ENCODE measurements at regions not wholly inside any gene's neighbourhood (a gene's known extent, or its start where the extent isn't known, plus 50 kb on each side); places are given as distances from the start of the nearest gene placed in this dataset.

DNA sequence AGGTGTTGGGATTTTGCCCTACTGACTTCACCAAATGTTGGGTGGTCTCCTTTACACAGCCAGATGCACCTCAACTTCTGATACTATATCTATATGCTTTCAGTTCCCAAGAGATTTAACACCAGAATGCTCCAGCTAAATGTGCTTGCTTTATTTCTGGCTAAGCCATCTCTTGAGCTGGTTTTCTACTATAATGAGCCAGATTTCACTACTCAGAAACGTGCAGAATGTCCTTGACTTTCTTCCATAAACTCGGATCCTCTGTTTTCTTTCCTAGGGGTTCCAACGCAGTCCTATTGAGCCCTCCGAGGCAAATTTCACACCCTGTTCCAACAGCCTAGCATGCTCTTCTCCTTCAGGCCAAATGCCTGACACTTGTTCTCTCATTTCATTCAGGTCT lies 200.3 kb downstream of the DPY19L2 start:
- no peak for TF ChIP-seq POLR2A (IDR thresholded peaks at IDR 0.05)
- TF ChIP-seq, protein P1, sequence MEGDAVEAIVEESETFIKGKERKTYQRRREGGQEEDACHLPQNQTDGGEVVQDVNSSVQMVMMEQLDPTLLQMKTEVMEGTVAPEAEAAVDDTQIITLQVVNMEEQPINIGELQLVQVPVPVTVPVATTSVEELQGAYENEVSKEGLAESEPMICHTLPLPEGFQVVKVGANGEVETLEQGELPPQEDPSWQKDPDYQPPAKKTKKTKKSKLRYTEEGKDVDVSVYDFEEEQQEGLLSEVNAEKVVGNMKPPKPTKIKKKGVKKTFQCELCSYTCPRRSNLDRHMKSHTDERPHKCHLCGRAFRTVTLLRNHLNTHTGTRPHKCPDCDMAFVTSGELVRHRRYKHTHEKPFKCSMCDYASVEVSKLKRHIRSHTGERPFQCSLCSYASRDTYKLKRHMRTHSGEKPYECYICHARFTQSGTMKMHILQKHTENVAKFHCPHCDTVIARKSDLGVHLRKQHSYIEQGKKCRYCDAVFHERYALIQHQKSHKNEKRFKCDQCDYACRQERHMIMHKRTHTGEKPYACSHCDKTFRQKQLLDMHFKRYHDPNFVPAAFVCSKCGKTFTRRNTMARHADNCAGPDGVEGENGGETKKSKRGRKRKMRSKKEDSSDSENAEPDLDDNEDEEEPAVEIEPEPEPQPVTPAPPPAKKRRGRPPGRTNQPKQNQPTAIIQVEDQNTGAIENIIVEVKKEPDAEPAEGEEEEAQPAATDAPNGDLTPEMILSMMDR (IDR thresholded peaks at IDR 0.05), result no peak
